ENCODE measurements at regions not wholly inside any gene's neighbourhood (a gene's known extent, or its start where the extent isn't known, plus 50 kb on each side); places are given as distances from the start of the nearest gene placed in this dataset.
"Not testable (repeated sequence)": the region's sequence is repeated elsewhere in the genome, so short reads cannot be mapped to it uniquely, and the experiment has no call there.

GRCh38 chr21:18831942-18832676, 428.5 kb upstream of the TMPRSS15 start:
- no peak for DNase-seq (ENCODE audit: low read depth)
- TF ChIP-seq CTCF (IDR thresholded peaks at IDR 0.05; ENCODE audit: insufficient read depth, low read length, poor library complexity, severe bottlenecking): no peak
- no peak overlapping the region for H3K4me3 ChIP-seq (ENCODE audit: low read depth, low read length)
- H3K36me3 ChIP-seq (ENCODE audit: control insufficient read depth, insufficient read depth, low read length): no peaks in the 10 kb centered on the region
- H3K27me3 ChIP-seq (ENCODE audit: control insufficient read depth, insufficient read depth, low read length): no peaks in the 10 kb centered on the region

GRCh38 chr21:18832950-18833349, 429.4 kb upstream of the TMPRSS15 start:
- Histone ChIP-seq H3K36me3 (ENCODE audit: control insufficient read depth, insufficient read depth, low read length) (no peaks in the 10 kb centered on the region), H3K4me3 (ENCODE audit: low read depth, low read length) (no peak overlapping the region), H3K27me3 (ENCODE audit: control insufficient read depth, insufficient read depth, low read length) (no peaks in the 10 kb centered on the region)
- no peak for TF ChIP-seq CTCF (IDR thresholded peaks at IDR 0.05; ENCODE audit: insufficient read depth, low read length, poor library complexity, severe bottlenecking)
- peak; percentile 23 for DNase-seq (ENCODE audit: low read depth)

GRCh38 chr21:18834121-18834520, 430.5 kb upstream of the TMPRSS15 start:
- H3K4me3 ChIP-seq (ENCODE audit: low read depth, low read length); H3K36me3 ChIP-seq (ENCODE audit: control insufficient read depth, insufficient read depth, low read length); DNase-seq (ENCODE audit: low read depth); H3K27me3 ChIP-seq (ENCODE audit: control insufficient read depth, insufficient read depth, low read length): not testable (repeated sequence)

GRCh38 chr21:18840239-18840638, 436.7 kb upstream of the TMPRSS15 start:
- peak; percentile 47 for TF ChIP-seq CTCF (IDR thresholded peaks at IDR 0.05; ENCODE audit: insufficient read depth, low read length, poor library complexity, severe bottlenecking)
- Histone ChIP-seq H3K4me3 (ENCODE audit: low read depth, low read length) (no peak overlapping the region), H3K36me3 (ENCODE audit: control insufficient read depth, insufficient read depth, low read length) (no peaks in the 10 kb centered on the region), H3K27me3 (ENCODE audit: control insufficient read depth, insufficient read depth, low read length) (no peaks in the 10 kb centered on the region)
- no peak for DNase-seq (ENCODE audit: low read depth)

GRCh38 chr21:18857606-18858005, 454.0 kb upstream of the TMPRSS15 start:
- DNase-seq (ENCODE audit: low read depth); H3K27me3 ChIP-seq (ENCODE audit: control insufficient read depth, insufficient read depth, low read length); H3K4me3 ChIP-seq (ENCODE audit: low read depth, low read length); H3K36me3 ChIP-seq (ENCODE audit: control insufficient read depth, insufficient read depth, low read length): not testable (repeated sequence)

- no peak for TF ChIP-seq CTCF (IDR thresholded peaks at IDR 0.05; ENCODE audit: insufficient read depth, low read length, poor library complexity, severe bottlenecking)
- Histone ChIP-seq H3K27me3 (ENCODE audit: control insufficient read depth, insufficient read depth, low read length) (no peaks in the 10 kb centered on the region), H3K4me3 (ENCODE audit: low read depth, low read length) (no peak overlapping the region), H3K36me3 (ENCODE audit: control insufficient read depth, insufficient read depth, low read length) (no peaks in the 10 kb centered on the region)
- DNase-seq (ENCODE audit: low read depth): no peak
Measured at GRCh38 chr21:18869104-18869503, 465.5 kb upstream of the TMPRSS15 start.

- Histone ChIP-seq H3K27me3 (ENCODE audit: control insufficient read depth, insufficient read depth, low read length) (no peaks in the 10 kb centered on the region), H3K36me3 (ENCODE audit: control insufficient read depth, insufficient read depth, low read length) (no peaks in the 10 kb centered on the region), H3K4me3 (ENCODE audit: low read depth, low read length) (no peak overlapping the region)
- no peak for DNase-seq (ENCODE audit: low read depth)
- TF ChIP-seq CTCF (IDR thresholded peaks at IDR 0.05; ENCODE audit: insufficient read depth, low read length, poor library complexity, severe bottlenecking): no peak
Measured at GRCh38 chr21:18877917-18878316, 474.3 kb upstream of the TMPRSS15 start.
